Bronchial epithelial cell (primary cell): ENCODE measurements at regions not wholly inside any gene's neighbourhood (a gene's known extent, or its start where the extent isn't known, plus 50 kb on each side); places are given as distances from the start of the nearest gene placed in this dataset.
A peak's percentile ranks its signal among the peaks of the same experiment; 100 is the strongest.

ENCODE experiments used
- DNase-seq: peaks from one replicate; pipeline ENCODE4 v3.0.0-alpha.2; 2010; ENCODE audit warnings: low read depth
- FAIRE-seq: peaks from 2 replicates; lab custom pipeline; 2011; peaks lifted over from hg19 to GRCh38; lab: Jason Lieb, UNC
- H3K27me3 ChIP-seq: 2 replicates; pipeline ENCODE4 v1.5.1; 2011; ENCODE audit warnings: low read length; ENCODE audit not compliant: control insufficient read depth, insufficient read depth
- H3K36me3 ChIP-seq: 2 replicates; pipeline ENCODE4 v1.5.1; 2011; ENCODE audit warnings: low read length; ENCODE audit not compliant: control insufficient read depth, insufficient read depth
- H3K4me3 ChIP-seq: 2 replicates; pipeline ENCODE4 v1.5.1; 2011; ENCODE audit warnings: mild to moderate bottlenecking, low read depth, low read length, control low read depth
- CTCF ChIP-seq: IDR thresholded peaks from 2 replicates; pipeline ENCODE4 v1.5.1; 2011; ENCODE audit warnings: mild to moderate bottlenecking, moderate library complexity, low read length, control low read depth, inconsistent platforms; ENCODE audit not compliant: insufficient read depth, severe bottlenecking

GRCh38 chr10:111579473-111579872 is 502.6 kb downstream of the ADRA2A start:
- no peaks in the 10 kb centered on the region for H3K27me3 ChIP-seq
- no peak for TF ChIP-seq CTCF
- no peak for DNase-seq
- FAIRE-seq, result no peak
- H3K4me3 ChIP-seq, result no peak overlapping the region
- H3K36me3 ChIP-seq, result no peaks in the 10 kb centered on the region

GRCh38 chr10:111590703-111591102 is 513.9 kb downstream of the ADRA2A start:
- FAIRE-seq, result no peak
- no peak for DNase-seq

GRCh38 chr10:111593578-111593977 is 516.7 kb downstream of the ADRA2A start:
- Histone ChIP-seq H3K4me3 (no peak overlapping the region), H3K27me3 (no peaks in the 10 kb centered on the region), H3K36me3 (no peaks in the 10 kb centered on the region)
- FAIRE-seq, result no peak
- DNase-seq, result peak; percentile 58
- TF ChIP-seq CTCF, result no peak

More at GRCh38 chr10:111590703-111591102, 513.9 kb downstream of the ADRA2A start:
- H3K36me3 ChIP-seq, result no peaks in the 10 kb centered on the region
- TF ChIP-seq CTCF, result no peak
- H3K4me3 ChIP-seq, result no peak overlapping the region
- no peaks in the 10 kb centered on the region for H3K27me3 ChIP-seq

GRCh38 chr10:111595173-111595572 is 518.3 kb downstream of the ADRA2A start:
- H3K4me3 ChIP-seq, result no peak overlapping the region
- TF ChIP-seq CTCF, result no peak
- H3K27me3 ChIP-seq, result no peaks in the 10 kb centered on the region
- FAIRE-seq (no peak), DNase-seq (peak; percentile 40)
- no peaks in the 10 kb centered on the region for H3K36me3 ChIP-seq

GRCh38 chr10:111598433-111599059 is 521.7 kb downstream of the ADRA2A start:
- peak; percentile 62 for DNase-seq
- H3K27me3 ChIP-seq, result no peaks in the 10 kb centered on the region
- FAIRE-seq, result no peak
- H3K36me3 ChIP-seq, result no peaks in the 10 kb centered on the region
- TF ChIP-seq CTCF, result peak; percentile 67
- H3K4me3 ChIP-seq, result no peak overlapping the region

GRCh38 chr10:111599943-111600342 is 523.1 kb downstream of the ADRA2A start:
- no peak for DNase-seq
- TF ChIP-seq CTCF, result no peak
- no peak overlapping the region for H3K4me3 ChIP-seq
- no peaks in the 10 kb centered on the region for H3K36me3 ChIP-seq
- no peaks in the 10 kb centered on the region for H3K27me3 ChIP-seq
- FAIRE-seq, result no peak
